ENCODE measurements at regions not wholly inside any gene's neighbourhood (a gene's known extent, or its start where the extent isn't known, plus 50 kb on each side); places are given as distances from the start of the nearest gene placed in this dataset.
A peak's percentile ranks its signal among the peaks of the same experiment; 100 is the strongest.

DNA sequence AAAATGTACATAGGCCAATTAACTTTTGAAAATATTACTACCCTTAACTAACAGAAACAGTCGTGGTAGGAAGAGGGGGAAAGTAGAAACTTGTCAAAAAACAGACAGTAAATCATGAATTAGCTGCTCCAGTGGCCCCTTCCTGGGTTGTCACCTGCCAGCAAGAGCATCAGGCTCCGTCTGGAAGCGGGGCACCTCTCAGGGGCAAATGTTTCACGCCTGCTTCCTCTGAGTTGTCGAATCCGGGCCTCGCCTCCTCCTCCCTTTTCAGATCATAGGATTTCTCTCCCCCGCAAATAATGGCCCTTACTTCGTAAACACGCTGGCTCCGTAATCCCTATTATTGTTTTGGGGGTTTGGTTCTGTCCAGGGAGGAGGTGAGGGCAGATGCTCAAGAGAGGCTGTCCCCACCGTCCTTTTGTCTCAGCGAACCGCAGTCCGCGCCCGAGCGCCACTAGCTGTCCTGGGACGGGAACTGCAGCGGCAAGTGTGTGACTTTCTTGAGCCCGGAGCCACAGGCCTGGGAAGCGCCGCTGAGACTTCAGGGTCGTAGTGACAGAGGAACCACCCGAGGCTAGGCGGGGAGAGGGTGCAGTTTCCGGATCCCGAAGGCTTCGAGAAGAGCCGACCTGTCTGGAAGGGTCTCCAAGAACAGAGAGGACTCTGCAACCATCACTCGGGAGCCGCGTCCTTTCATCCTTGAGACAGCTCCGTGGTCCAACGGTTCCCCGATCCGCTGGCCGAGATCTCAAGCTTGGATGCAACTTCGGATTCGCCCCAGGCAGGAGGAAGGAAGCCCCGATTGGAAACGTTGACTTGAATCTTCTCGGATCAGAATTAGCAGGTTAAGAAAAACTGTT, 214.5 kb upstream of the ZNF184 start:
- TF ChIP-seq, protein P1, sequence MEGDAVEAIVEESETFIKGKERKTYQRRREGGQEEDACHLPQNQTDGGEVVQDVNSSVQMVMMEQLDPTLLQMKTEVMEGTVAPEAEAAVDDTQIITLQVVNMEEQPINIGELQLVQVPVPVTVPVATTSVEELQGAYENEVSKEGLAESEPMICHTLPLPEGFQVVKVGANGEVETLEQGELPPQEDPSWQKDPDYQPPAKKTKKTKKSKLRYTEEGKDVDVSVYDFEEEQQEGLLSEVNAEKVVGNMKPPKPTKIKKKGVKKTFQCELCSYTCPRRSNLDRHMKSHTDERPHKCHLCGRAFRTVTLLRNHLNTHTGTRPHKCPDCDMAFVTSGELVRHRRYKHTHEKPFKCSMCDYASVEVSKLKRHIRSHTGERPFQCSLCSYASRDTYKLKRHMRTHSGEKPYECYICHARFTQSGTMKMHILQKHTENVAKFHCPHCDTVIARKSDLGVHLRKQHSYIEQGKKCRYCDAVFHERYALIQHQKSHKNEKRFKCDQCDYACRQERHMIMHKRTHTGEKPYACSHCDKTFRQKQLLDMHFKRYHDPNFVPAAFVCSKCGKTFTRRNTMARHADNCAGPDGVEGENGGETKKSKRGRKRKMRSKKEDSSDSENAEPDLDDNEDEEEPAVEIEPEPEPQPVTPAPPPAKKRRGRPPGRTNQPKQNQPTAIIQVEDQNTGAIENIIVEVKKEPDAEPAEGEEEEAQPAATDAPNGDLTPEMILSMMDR (IDR thresholded peaks at IDR 0.05): peak; percentile 52
- Histone ChIP-seq H3K4me3 (peak overlapping the region; percentile 57), H3K36me3 (no peaks in the 10 kb centered on the region), H3K4me1 (peaks cover 6% of the 10 kb centered on the region), H3K27me3 (ENCODE audit: low read depth) (peaks cover 10% of the 10 kb centered on the region), H3K9me3 (no peaks in the 10 kb centered on the region), H3K27ac (no peak overlapping the region)
- peak; percentile 90 to 94 for ATAC-seq
- intact Hi-C loops (cut with DNase I): no loop called here
- peak; percentile 79 for DNase-seq

DNA sequence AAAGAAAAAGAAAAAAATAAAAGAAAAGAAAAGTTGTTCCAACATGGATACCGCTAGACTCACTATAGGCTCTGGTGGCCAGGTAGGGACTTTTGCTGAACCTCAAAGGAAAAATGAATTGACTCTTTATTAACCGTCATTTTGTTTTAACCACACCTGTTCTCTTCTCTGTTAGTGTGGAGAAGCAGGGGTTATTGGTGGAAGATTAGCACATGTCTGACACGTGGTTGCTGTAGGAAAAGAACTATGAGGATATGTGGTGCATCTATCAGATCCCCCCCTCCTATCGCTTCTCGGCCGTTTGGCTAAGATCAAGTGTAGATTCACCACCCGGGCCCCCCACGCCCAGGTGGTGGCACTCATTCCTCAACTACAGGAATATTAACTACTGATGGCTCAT, 212.4 kb upstream of the ZNF184 start:
- no peak overlapping the region for H3K27ac ChIP-seq
- H3K36me3 ChIP-seq: no peaks in the 10 kb centered on the region
- peaks cover 31% of the 10 kb centered on the region for H3K27me3 ChIP-seq (ENCODE audit: low read depth)
- TF ChIP-seq, protein P1 (IDR thresholded peaks at IDR 0.05): no peak
- H3K9me3 ChIP-seq: no peaks in the 10 kb centered on the region
- ATAC-seq (no peak), DNase-seq (no peak)
- peaks cover 7% of the 10 kb centered on the region for H3K4me1 ChIP-seq
- intact Hi-C loops (cut with DNase I): no loop called here
- H3K4me3 ChIP-seq: no peak overlapping the region

DNA sequence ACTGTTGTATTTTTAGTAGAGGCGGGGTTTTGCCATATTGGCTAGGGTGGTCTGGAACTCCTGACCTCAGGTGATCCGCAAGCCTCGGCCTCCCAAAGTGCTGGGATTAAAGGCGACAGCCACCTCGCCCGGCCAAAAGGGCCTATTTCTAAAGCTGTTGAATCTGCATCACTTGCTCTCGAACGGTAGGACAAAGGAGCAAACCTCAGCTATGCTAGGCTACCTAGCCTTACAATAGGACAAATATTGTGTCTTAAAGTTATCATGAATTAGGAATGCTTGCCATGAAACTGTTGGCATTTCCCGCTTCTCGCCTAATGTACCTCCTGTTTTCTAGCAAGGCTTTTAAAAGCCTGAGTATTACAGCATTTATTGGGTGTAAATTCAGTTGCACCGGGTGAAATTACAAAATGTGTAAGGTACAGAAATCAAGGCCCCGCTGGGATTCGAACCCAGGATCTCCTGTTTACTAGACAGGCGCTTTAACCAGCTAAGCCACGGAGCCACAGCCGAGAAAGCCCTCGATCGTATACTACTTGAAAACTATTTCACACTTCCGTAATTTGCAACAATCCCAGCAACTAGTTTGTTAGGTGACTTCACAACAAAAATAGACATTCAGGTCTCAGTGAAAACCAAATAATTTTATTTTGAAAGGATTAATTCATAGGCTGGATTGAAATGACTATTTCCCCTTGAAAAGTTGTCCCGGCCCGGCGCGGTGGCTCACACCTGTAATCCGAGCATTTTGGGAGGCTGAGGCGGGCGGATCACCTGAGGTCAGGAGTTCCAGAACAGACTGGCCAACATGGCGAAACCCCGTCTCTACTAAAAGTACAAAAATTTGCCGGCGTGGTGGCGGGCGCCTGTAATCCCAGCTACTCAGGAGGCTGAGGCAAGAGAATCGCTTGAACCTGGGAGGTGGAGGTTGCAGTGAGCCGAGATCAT, 211.6 kb upstream of the ZNF184 start:
- peaks cover 38% of the 10 kb centered on the region for H3K27me3 ChIP-seq (ENCODE audit: low read depth)
- intact Hi-C loops (cut with DNase I): no loop called here
- TF ChIP-seq, protein P1 (IDR thresholded peaks at IDR 0.05): no peak
- H3K4me3 ChIP-seq: no peak overlapping the region
- DNase-seq: no peak
- no peak for ATAC-seq
- H3K27ac ChIP-seq: no peak overlapping the region
- no peaks in the 10 kb centered on the region for H3K36me3 ChIP-seq
- no peaks in the 10 kb centered on the region for H3K9me3 ChIP-seq
- H3K4me1 ChIP-seq: peaks cover 9% of the 10 kb centered on the region

DNA sequence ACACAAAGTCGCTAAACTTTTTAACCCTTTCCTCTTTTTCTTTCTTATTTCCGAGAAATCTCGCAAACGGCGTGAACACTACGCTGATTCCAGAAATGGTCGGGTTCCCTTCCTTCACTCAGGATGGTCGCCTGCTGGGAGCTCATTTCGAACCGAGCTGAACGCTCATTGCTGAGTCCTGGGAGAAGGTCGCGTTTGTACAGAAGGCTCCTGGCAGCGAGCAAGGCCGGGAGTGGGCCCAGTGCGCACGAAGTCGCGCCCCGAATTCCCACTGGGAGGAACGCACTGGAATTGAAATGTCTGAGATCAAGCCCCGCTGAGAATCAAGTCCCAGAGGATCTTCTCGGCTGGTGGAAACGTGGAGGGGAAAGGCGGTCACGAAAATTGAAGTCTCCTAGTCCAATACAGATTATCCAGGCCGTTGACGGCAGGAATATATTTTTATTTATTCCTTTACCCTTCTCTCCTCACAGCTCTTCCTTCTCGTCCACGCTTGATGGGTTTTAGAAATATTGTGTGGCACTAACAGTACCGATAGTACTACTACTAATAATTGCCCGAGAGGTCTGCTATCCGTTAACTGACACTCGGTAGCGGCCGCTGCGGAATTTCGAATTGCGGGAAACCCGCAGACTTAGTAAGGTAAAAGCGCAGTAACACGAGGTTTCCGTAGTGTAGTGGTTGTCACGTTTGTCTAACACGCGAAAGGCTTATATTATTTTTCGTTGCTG, 207.2 kb upstream of the ZNF184 start:
- Histone ChIP-seq H3K36me3 (no peaks in the 10 kb centered on the region), H3K9me3 (no peaks in the 10 kb centered on the region), H3K4me3 (no peak overlapping the region), H3K27me3 (ENCODE audit: low read depth) (peaks cover 77% of the 10 kb centered on the region), H3K27ac (no peak overlapping the region), H3K4me1 (peaks cover 3% of the 10 kb centered on the region)
- no peak for ATAC-seq
- intact Hi-C loops (cut with DNase I): no loop called here
- DNase-seq: no peak
- TF ChIP-seq, protein P1 (IDR thresholded peaks at IDR 0.05): no peak

DNA sequence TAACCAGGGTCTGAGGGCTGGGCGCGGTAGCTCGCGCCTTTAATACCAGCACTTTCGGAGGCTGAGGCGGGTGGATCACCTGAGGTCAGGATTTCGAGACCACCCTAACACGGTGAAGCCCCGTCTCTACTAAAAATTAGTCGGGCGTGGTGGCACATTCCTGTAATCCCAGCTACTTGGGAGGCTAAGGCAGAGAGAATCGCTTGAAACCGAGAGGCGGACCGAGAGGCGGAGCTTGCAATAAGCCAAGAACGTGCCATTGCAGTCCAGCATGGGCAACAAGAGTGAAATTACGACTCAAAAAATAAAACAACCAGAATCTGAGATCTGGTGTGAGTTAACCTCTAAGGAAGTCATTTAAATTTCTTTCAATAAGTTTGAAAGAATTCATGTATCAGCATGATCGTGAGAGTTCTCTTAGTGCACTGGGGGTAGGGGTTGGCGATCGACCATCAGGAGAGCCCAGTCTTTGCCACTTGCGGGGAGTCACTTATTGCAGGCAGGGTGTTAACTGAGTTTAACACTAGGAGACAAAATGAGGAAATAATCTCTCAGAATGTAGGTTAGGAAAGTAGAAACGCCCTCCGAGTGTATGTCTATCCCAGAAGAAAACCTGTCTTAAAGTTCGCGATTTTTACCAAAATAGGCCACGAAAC, 206.5 kb upstream of the ZNF184 start:
- Histone ChIP-seq H3K27ac (no peak overlapping the region), H3K9me3 (no peaks in the 10 kb centered on the region), H3K4me1 (peaks cover 3% of the 10 kb centered on the region), H3K27me3 (ENCODE audit: low read depth) (peaks cover 82% of the 10 kb centered on the region), H3K36me3 (no peaks in the 10 kb centered on the region), H3K4me3 (no peak overlapping the region)
- ATAC-seq (no peak), DNase-seq (no peak)
- intact Hi-C loops (cut with DNase I): no loop called here
- TF ChIP-seq, protein P1 (IDR thresholded peaks at IDR 0.05): no peak
